ENCODE measurements at regions not wholly inside any gene's neighbourhood (a gene's known extent, or its start where the extent isn't known, plus 50 kb on each side); places are given as distances from the start of the nearest gene placed in this dataset.

DNA sequence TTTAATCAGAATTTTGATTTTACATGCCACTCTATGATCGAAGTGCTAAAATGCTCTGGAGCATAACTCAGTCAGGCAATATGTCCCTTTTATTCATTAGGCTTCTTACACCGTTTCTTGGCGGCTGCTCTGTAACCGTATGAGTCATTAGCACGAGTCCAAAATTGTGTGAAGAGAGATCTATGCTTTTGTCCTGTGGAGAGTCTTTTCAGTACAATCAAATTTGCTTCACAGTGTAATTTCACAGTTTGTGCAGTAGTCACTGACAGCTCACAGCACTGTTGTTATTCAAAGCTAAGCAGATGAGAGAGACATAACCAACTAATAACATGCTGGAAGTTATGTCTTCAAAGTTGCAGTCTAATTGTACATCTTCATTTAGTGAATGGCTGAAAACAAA lies 167.8 kb downstream of the PCDH10 start:
- TF ChIP-seq POLR2A (IDR thresholded peaks at IDR 0.05) = no peak
- TF ChIP-seq, protein P1, sequence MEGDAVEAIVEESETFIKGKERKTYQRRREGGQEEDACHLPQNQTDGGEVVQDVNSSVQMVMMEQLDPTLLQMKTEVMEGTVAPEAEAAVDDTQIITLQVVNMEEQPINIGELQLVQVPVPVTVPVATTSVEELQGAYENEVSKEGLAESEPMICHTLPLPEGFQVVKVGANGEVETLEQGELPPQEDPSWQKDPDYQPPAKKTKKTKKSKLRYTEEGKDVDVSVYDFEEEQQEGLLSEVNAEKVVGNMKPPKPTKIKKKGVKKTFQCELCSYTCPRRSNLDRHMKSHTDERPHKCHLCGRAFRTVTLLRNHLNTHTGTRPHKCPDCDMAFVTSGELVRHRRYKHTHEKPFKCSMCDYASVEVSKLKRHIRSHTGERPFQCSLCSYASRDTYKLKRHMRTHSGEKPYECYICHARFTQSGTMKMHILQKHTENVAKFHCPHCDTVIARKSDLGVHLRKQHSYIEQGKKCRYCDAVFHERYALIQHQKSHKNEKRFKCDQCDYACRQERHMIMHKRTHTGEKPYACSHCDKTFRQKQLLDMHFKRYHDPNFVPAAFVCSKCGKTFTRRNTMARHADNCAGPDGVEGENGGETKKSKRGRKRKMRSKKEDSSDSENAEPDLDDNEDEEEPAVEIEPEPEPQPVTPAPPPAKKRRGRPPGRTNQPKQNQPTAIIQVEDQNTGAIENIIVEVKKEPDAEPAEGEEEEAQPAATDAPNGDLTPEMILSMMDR (IDR thresholded peaks at IDR 0.05) = no peak

All from uterus (tissue), 2 donors.